Gastrocnemius medialis (tissue), 4 donors: ENCODE measurements at regions not wholly inside any gene's neighbourhood (a gene's known extent, or its start where the extent isn't known, plus 50 kb on each side); places are given as distances from the start of the nearest gene placed in this dataset.

Source experiments
- POLR2A ChIP-seq, 2 donors: fragments of 450-650 bp; IDR thresholded peaks; one replicate each; pipeline ENCODE4 v1.6.1; 2017; ENCODE audit warnings: antibody characterized with exemption in 2 of 2, mild to moderate bottlenecking in 2 of 2, moderate library complexity in 2 of 2
- TF ChIP-seq, protein P1 (sequence below), 5 experiments: fragments of 450-650 bp in 3 of 5; fragments of 200-600 bp in 2 of 5; sonication (generic) in 2 of 5; IDR thresholded peaks in 4 of 5; conservative IDR thresholded peaks in 1 of 5; 1 replicate in 4 of 5; 2 replicates in 1 of 5; pipeline ENCODE4 v1.5.1; 2016 to 2019; ENCODE audit warnings: antibody characterized with exemption in 5 of 5, mild to moderate bottlenecking in 3 of 5, moderate library complexity in 3 of 5

DNA sequence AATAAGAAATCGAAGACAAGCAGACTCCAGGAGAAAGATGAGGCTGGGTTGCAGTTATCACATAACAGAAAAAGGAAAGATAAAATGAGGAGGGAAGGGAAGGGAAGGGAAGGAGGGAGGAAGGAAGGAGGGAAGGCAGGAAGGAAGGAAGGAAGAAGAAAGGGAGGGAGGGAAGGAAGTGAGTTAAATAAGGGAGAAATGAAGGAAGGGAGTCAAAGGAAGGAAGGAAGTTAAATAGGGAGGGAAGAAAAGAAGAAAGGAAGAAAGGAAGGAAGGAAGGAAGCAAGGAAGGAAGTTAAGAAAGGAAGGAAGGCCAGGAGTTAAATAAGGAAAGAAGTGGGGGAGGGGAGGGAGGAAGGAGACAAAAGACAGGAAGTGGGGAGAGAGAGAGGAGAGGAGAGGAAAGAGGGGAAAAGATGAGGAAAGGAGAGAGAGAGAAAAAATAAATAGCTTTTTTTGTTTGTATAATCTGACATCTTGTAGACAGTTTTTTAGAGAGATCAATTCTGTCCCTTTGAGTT, 679.6 kb downstream of the HS3ST4 start:
- TF ChIP-seq, protein P1, sequence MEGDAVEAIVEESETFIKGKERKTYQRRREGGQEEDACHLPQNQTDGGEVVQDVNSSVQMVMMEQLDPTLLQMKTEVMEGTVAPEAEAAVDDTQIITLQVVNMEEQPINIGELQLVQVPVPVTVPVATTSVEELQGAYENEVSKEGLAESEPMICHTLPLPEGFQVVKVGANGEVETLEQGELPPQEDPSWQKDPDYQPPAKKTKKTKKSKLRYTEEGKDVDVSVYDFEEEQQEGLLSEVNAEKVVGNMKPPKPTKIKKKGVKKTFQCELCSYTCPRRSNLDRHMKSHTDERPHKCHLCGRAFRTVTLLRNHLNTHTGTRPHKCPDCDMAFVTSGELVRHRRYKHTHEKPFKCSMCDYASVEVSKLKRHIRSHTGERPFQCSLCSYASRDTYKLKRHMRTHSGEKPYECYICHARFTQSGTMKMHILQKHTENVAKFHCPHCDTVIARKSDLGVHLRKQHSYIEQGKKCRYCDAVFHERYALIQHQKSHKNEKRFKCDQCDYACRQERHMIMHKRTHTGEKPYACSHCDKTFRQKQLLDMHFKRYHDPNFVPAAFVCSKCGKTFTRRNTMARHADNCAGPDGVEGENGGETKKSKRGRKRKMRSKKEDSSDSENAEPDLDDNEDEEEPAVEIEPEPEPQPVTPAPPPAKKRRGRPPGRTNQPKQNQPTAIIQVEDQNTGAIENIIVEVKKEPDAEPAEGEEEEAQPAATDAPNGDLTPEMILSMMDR (IDR thresholded peaks at IDR 0.05 in 4 of 5, conservative IDR thresholded peaks at IDR 0.05 in 1 of 5) = no peak
- no peak for TF ChIP-seq POLR2A (IDR thresholded peaks at IDR 0.05)
